Ishikawa (cell line): ENCODE measurements at regions not wholly inside any gene's neighbourhood (a gene's known extent, or its start where the extent isn't known, plus 50 kb on each side); places are given as distances from the start of the nearest gene placed in this dataset.

Source experiments
- CEBPB ChIP-seq: IDR thresholded peaks from 2 replicates; pipeline ENCODE4 v1.6.1; 2012
- CREB1 ChIP-seq: IDR thresholded peaks from 2 replicates; pipeline ENCODE4 v1.6.1; 2012; ENCODE audit warnings: low read depth
- EGR1 ChIP-seq: IDR thresholded peaks from 2 replicates; pipeline ENCODE4 v1.6.1; 2012
- EP300 ChIP-seq: IDR thresholded peaks from 2 replicates; pipeline ENCODE4 v1.6.1; 2012; ENCODE audit warnings: borderline replicate concordance
- FOXM1 ChIP-seq: IDR thresholded peaks from 2 replicates; pipeline ENCODE4 v1.6.1; 2012; ENCODE audit warnings: low read depth, borderline replicate concordance
- MAX ChIP-seq: IDR thresholded peaks from 2 replicates; pipeline ENCODE4 v1.6.1; 2012
- NFIC ChIP-seq: IDR thresholded peaks from 2 replicates; pipeline ENCODE4 v1.6.1; 2012
- RAD21 ChIP-seq: IDR thresholded peaks from 2 replicates; pipeline ENCODE4 v1.6.1; 2012; ENCODE audit warnings: low read depth
- REST ChIP-seq: IDR thresholded peaks from 2 replicates; pipeline ENCODE4 v1.6.1; 2012; ENCODE audit warnings: low read depth, mild to moderate bottlenecking
- TAF1 ChIP-seq: IDR thresholded peaks from 2 replicates; pipeline ENCODE4 v1.6.1; 2012; ENCODE audit warnings: low read depth, mild to moderate bottlenecking
- TCF12 ChIP-seq: IDR thresholded peaks from 2 replicates; pipeline ENCODE4 v1.6.1; 2012; ENCODE audit warnings: low read depth
- TEAD4 ChIP-seq: IDR thresholded peaks from 2 replicates; pipeline ENCODE4 v1.6.1; 2012
- USF1 ChIP-seq: IDR thresholded peaks from 2 replicates; pipeline ENCODE4 v1.6.1; 2012
- YY1 ChIP-seq: IDR thresholded peaks from 2 replicates; pipeline ENCODE4 v1.6.1; 2012; ENCODE audit warnings: low read depth
- ZBTB7A ChIP-seq: IDR thresholded peaks from 2 replicates; pipeline ENCODE4 v1.6.1; 2012; ENCODE audit warnings: low read depth

GRCh38 chr3:7820969-7821368 lies 680.7 kb upstream of the LMCD1 start:
- TF ChIP-seq RAD21 (no peak), REST (no peak), CREB1 (no peak), CEBPB (no peak), NFIC (no peak), YY1 (no peak), EGR1 (no peak)

GRCh38 chr3:7821858-7822257 lies 679.8 kb upstream of the LMCD1 start:
- no peak for TF ChIP-seq TEAD4
- TF ChIP-seq TCF12: no peak
- no peak for TF ChIP-seq YY1
- TF ChIP-seq TAF1: no peak
- no peak for TF ChIP-seq ZBTB7A
- no peak for TF ChIP-seq CEBPB
- TF ChIP-seq RAD21: no peak
- TF ChIP-seq FOXM1: no peak
- TF ChIP-seq EP300: no peak
- TF ChIP-seq USF1: no peak
- TF ChIP-seq MAX: no peak
- TF ChIP-seq EGR1: no peak
- no peak for TF ChIP-seq REST
- no peak for TF ChIP-seq NFIC
- TF ChIP-seq CREB1: no peak

DNA sequence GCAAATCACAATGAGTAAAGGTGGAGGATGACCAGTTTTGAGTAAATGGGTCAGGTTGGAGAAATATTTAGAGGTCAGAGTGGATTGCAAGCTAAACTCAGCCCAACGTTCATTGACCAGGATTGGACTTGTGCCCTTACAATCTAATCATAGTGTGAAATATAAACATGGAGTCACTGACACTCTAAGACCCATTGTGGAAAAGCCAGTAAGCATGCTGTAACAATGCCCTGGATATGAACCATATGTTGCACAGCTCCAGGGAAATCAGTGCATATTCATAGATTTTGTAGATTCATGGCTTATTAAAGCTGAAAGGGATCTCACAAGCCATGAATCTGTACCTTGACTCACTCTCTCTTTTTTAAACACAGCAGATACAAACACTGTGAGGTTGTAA lies 660.2 kb upstream of the LMCD1 start:
- TF ChIP-seq EP300 (no peak), FOXM1 (no peak)

DNA sequence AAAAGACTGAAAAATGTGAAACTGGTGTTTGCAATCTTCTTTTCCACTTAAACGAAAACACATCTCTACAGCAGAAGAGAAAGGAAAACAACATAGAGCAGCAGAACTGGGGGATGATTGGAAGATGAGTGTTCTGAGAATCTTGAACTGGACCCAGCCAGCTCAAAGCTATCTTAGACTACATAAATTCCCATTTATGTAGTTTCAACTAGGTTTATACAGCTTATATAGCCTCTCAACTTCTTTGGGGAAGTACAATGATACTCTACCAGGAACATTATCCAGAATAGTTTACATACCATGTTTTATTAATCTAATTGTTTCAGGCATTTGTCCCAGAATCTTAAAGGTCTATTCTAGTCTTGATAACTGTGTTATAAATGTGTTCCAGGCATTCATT lies 658.2 kb upstream of the LMCD1 start:
- TF ChIP-seq CREB1 (no peak), YY1 (no peak), TEAD4 (no peak), USF1 (no peak), TCF12 (no peak), RAD21 (no peak), CEBPB (no peak), TAF1 (no peak), NFIC (no peak), EGR1 (no peak), FOXM1 (no peak), MAX (no peak), REST (no peak), EP300 (no peak), ZBTB7A (no peak)

GRCh38 chr3:7847021-7847420 lies 654.6 kb upstream of the LMCD1 start:
- TF ChIP-seq EP300 (no peak), EGR1 (no peak)
